ENCODE measurements at regions not wholly inside any gene's neighbourhood (a gene's known extent, or its start where the extent isn't known, plus 50 kb on each side); places are given as distances from the start of the nearest gene placed in this dataset.
"Not testable (repeated sequence)": the region's sequence is repeated elsewhere in the genome, so short reads cannot be mapped to it uniquely, and the experiment has no call there.

DNA sequence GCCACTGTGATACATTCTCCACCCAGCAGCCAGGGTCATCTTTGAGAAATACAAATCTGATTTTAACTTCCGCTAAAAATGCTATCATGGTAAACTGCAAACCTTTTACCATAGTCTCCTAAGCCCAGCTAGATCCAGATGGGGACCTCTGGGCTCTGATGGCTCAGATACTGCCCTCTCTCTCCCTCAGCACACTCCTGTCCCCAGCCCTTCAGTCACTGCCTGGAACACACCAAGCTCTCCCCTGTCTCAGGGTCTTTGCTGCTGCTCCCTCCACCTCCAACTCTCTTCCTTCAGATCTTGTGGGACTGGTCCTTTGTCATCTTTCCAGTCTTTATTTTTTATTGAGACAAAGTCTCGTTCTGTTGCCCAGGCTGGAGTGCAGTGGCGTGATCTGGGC lies 65.1 kb downstream of the SPRY4 start:
- DNase-seq, result no peak
- H3K27ac Mint-ChIP-seq, result peak overlapping the region in 1 of 2 donors; percentile 42
- no peaks in the 10 kb centered on the region for H3K4me1 Mint-ChIP-seq
- H3K4me3 Mint-ChIP-seq, result no peak overlapping the region
- H3K9me3 Mint-ChIP-seq, result peaks cover 5 to 6% of the 10 kb centered on the region in 2 donors
- H3K27me3 Mint-ChIP-seq, result no peaks in the 10 kb centered on the region
- ATAC-seq, result no peak

DNA sequence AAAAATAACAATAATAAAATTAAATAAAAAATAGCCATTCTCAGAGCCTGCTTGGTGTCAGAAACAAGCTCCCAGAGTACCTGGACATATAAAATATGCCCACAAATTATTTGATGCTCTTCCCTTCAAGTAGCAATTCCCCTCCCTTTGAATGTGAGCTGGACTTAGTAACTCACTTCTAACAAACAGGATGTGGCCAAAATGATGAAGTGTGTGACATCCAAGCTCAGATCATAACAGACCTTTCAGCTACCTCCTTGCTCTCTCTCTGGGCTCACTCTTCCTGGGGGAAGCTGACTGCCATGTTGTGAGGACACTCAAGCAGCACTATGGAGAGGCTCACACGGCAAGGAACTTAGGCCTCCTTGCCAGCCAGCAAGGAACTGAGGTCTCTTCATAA lies 69.0 kb downstream of the SPRY4 start:
- Mint-ChIP-seq H3K27ac (no peak overlapping the region), H3K4me3 (no peak overlapping the region), H3K27me3 (no peaks in the 10 kb centered on the region), H3K9me3 (peaks cover 5 to 6% of the 10 kb centered on the region in 2 donors), H3K4me1 (no peaks in the 10 kb centered on the region)
- no peak for ATAC-seq
- DNase-seq, result no peak

DNA sequence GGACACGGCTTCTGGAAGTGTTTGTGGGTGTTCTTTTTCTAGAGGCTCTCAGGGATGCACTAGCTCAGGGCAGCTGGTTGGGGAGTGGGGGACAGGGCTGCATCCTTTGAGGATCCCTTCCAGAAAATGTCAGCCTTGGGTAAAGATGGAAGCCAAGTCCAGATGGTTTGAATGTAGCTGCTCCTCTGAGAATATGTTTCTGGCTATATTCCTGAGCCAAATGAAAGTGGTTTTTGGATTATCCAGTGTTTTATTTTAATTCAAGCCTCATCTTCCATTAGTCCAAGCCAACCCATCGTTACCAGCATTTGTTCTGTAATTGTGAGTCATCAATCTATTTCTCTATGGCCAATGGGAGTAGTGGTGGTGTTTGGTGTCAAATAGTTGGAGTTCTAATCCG lies 70.4 kb downstream of the SPRY4 start:
- no peak for ATAC-seq
- Mint-ChIP-seq H3K9me3 (peaks cover 5 to 6% of the 10 kb centered on the region in 2 donors), H3K4me1 (no peaks in the 10 kb centered on the region), H3K27me3 (no peaks in the 10 kb centered on the region), H3K4me3 (no peak overlapping the region), H3K27ac (no peak overlapping the region)
- DNase-seq, result no peak

DNA sequence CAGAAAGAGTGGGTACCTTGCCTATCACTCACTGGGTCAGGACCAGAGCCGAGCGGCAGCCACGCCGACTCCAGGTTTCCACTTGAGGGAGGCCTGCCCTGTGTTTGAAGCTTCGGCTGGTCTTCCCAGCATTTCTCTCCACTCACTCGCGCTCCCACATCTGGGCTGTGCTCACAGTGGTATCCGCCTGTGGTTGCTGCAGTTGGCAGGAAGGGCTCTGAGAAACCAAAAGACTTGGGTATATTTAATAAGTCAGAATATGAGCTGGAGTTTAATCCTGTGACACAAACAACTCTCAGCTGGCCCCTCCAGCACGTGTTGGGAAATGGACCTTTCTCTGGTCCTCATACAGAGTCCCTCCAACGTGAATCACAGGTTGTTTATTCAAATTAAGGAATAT lies 70.9 kb downstream of the SPRY4 start:
- Mint-ChIP-seq H3K9me3 (peaks cover 5 to 6% of the 10 kb centered on the region in 2 donors), H3K27me3 (no peaks in the 10 kb centered on the region), H3K4me3 (no peak overlapping the region), H3K4me1 (no peaks in the 10 kb centered on the region), H3K27ac (no peak overlapping the region)
- no peak for DNase-seq
- no peak for ATAC-seq

DNA sequence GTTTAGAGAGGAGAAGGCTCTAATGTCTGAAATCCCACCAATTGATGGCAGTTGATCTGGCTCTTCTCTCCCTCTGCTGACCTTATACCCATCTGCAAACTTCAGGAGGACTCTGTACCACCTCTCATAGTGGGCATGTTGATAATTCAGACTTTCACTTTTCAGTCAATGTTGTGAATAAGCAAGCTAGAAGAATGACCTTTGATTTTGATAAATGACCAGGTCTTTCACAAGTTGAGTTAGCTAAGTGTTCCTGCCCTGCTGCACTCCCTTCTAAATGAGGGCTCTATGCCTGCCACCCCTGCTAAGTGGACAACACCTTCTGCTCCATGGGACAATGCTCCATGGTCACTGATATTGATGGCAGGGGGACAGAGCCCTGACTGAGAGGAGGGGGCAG lies 74.7 kb downstream of the SPRY4 start:
- DNase-seq, result no peak
- no peaks in the 10 kb centered on the region for H3K9me3 Mint-ChIP-seq
- no peaks in the 10 kb centered on the region for H3K4me1 Mint-ChIP-seq
- H3K27me3 Mint-ChIP-seq, result no peaks in the 10 kb centered on the region
- no peak for ATAC-seq
- H3K27ac Mint-ChIP-seq, result no peak overlapping the region
- no peak overlapping the region for H3K4me3 Mint-ChIP-seq

DNA sequence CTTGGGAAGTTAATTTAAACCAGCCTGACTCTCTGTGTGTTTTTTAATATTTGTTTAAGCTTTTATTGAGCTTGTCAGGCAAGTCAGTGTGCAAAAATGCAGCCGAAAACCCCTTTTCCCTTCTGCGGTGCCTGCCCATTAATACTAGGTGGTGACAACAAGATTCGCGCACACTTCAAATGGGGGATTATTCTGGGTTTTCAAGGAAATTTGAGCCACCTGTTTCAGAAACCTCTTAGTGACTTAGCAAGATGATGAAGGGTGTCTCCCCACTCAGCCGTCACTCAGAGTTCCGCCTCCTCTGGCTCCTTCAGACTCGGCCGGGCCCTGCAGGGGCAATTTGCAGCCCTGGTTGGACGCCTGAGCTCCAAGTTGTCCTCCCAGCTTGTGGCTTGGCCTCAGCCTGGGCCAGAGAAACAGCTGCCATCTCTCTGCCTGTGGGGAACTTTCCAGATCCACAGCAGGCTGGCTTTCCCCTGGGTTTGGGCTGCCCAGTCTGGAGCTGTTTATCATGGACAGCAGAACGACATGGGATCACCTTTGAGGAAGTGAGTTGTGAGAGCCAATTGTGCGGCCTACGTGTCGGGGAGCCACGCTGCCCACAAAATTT lies 75.9 kb downstream of the SPRY4 start:
- no peak for ATAC-seq
- Mint-ChIP-seq H3K27ac (no peak overlapping the region), H3K27me3 (no peaks in the 10 kb centered on the region), H3K9me3 (no peaks in the 10 kb centered on the region), H3K4me3 (no peak overlapping the region), H3K4me1 (no peaks in the 10 kb centered on the region)
- DNase-seq, result no peak

DNA sequence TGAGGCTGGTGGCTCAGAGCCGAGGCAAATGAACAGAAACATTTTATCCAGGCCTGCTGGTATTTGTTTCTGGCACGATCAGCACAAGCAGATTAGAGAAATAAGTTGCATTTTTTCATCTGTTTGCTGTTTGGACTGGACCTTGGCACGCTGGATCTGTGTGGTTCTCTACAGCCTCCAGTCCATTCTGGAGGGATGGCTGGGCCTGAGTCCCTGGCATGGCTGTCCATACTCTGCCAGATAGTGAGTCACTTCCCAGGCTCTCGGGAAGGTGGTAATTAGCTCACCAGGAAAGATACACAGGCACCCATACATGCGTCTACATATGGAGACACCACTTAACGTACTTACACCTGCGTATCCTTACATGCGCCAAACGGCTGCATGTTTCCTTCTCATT lies 78.6 kb downstream of the SPRY4 start:
- no peak for ATAC-seq
- no peak for DNase-seq
- no peaks in the 10 kb centered on the region for H3K27me3 Mint-ChIP-seq
- H3K4me3 Mint-ChIP-seq, result no peak overlapping the region
- H3K4me1 Mint-ChIP-seq, result no peaks in the 10 kb centered on the region
- H3K27ac Mint-ChIP-seq, result no peak overlapping the region
- H3K9me3 Mint-ChIP-seq, result no peaks in the 10 kb centered on the region

DNA sequence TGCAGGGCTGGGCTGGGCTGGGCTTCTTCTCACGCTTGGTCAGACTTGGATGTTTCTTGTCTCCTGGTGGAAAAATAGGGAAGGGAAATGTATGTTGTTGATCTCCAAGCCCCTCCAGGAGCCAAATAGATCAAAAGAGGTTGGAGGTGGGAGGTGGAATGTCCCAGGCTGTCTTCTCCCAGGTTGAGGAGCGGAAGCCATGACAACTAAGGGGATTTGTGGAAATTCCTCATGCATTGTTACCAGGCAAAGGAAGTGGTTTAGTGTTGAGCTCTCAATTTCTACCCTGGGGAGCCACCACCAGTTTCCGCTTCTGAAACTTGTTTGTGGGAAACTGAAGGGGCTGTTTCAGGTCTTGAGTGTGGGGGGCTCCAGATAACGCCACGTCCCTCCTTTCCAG lies 79.0 kb downstream of the SPRY4 start:
- no peak for DNase-seq
- Mint-ChIP-seq H3K27ac (no peak overlapping the region), H3K9me3 (no peaks in the 10 kb centered on the region), H3K4me1 (no peaks in the 10 kb centered on the region), H3K4me3 (no peak overlapping the region), H3K27me3 (no peaks in the 10 kb centered on the region)
- ATAC-seq, result no peak

DNA sequence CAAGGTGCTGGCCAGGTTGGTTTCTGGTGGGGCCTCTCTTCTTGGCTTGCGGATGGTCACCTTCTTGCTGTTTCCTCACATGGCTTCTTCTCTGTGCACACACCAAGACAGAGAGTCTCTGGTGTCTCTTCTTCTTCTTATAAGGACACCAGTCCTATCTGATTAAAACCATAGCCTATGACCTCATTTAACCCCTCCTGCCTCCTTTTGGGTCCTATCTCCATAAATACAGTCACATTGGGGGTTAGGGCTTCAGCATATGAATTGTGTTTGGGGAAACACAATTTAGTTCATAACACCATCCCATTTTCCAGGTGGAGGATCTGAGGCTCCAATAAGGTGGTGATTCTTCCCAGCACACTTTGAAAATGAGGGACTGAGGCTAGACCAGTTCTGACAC lies 80.4 kb downstream of the SPRY4 start:
- no peaks in the 10 kb centered on the region for H3K4me1 Mint-ChIP-seq
- H3K27ac Mint-ChIP-seq, result no peak overlapping the region
- H3K9me3 Mint-ChIP-seq, result no peaks in the 10 kb centered on the region
- H3K4me3 Mint-ChIP-seq, result no peak overlapping the region
- DNase-seq, result no peak
- ATAC-seq, result no peak
- no peaks in the 10 kb centered on the region for H3K27me3 Mint-ChIP-seq

DNA sequence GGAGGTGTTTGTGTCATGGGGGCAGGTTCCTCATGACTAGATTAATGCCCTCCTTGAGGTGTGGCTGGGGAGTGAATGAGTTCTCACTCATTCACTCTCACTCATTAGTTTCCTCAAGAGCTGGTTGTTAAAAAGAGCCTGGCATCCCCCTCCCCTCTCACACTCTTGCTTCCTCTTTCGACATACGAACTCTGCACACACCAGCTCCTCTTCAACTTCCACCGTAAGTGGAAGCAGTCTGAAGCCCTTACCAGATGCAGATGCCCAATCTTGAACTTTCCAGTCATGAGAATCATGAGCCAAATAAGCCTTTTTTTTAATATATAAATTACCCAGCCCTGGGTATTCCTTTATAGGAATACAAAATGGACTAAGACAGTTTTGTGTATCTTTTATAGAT lies 82.5 kb downstream of the SPRY4 start:
- DNase-seq, result no peak
- Mint-ChIP-seq H3K4me3 (no peak overlapping the region), H3K9me3 (no peaks in the 10 kb centered on the region), H3K4me1 (no peaks in the 10 kb centered on the region), H3K27me3 (no peaks in the 10 kb centered on the region), H3K27ac (no peak overlapping the region)
- ATAC-seq, result no peak

DNA sequence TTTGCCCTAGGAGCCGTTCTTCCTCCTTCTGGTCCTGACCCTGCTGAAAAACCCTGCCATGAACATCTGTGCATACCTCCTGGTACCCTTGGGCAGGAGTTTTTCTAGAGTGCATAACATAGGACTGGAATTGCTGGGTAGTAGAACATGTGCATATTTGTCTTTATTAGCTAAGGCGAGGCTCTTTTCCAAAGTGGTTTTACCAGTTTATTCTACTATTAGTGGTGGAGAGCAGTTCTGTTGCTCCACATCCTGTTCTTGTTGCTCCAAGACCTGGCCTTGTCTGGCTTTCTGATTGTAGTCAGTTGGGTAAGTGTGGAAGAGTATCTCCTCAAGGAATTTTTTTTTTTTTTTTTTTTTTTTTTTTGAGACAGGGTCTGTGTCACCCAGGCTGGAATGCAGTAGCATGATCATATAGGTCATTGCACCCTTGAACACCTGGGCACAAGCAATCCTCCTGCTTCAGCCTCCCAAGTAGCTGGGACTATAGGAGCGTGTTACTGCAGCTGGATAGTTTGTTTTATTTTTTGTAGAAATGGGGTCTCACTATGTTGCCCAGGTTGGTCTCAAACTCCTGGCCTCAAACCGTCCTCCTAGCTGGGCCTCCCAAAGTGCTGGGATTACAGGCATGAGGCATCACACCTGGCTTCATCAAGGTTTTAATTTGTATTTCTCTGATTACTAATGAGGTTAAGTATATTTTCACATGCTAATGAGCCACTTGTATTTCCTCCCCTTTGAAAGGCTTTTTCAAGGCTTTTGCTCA lies 85.2 kb downstream of the SPRY4 start:
- Mint-ChIP-seq H3K9me3 (no peaks in the 10 kb centered on the region), H3K4me3 (no peak overlapping the region)

DNA sequence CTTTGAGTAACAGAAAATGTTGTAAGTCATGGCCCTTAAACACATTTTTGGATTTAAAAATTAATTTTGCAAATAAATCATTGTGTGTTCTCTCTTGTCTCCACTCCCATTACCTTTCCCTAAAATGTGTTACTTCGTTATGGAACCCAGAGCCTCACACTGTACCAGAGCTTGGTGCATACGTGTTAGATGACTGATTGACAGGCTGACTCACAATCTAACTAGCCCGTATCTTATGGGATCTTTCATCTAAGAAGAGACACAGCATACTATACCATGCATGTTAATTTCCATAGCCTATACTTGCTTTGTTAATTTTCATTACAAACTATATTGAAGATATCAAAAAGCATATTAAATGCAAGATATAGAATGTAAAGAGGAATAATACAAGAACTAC lies 87.1 kb downstream of the SPRY4 start:
- Mint-ChIP-seq H3K4me1 (peaks cover 30% of the 10 kb centered on the region), H3K27ac (peak overlapping the region in 1 of 2 donors; percentile 35), H3K4me3 (no peak overlapping the region), H3K27me3 (peaks cover 24% of the 10 kb centered on the region), H3K9me3 (peaks cover 0 to 3% of the 10 kb centered on the region in 2 donors)
- DNase-seq, result no peak
- ATAC-seq, result no peak

More for the DNA sequence above, 85.2 kb downstream of the SPRY4 start:
- Mint-ChIP-seq H3K27ac (no peak overlapping the region), H3K27me3 (peaks cover 17% of the 10 kb centered on the region), H3K4me1 (peaks cover 17% of the 10 kb centered on the region)
- no peak for DNase-seq
- ATAC-seq, result no peak

DNA sequence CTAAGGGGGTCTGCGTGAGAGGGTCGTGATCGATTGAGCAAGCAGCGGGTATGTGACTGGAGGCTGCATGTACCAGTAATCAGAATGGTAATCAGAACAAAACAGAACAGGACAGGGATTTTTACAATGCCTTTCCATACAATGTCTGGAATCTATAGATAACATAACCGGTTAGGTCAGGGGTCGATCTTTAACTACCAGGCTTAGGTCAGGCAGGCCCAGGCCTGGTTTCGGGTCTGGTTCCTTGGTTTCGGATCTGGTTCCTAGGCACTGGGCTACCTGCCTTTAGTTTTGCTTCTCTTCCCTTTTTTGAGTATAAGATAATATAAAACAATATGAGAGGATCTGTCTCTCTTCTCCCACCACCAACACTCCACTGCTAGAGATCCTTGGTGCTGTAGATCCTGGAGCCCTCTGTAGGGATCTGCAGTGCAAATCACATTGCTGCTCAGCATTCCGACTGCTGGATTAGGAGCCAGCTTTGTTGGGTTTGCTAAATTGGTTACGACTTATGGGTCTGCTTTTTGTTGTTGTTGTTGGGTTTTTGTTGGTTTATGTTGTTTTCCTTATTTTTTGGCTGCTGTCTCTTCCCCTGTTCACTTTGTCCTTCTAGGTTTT lies 88.0 kb downstream of the SPRY4 start:
- not testable (repeated sequence) for ATAC-seq, H3K27ac Mint-ChIP-seq, H3K4me3 Mint-ChIP-seq, DNase-seq, H3K9me3 Mint-ChIP-seq
- Mint-ChIP-seq H3K4me1 (peaks cover 30% of the 10 kb centered on the region), H3K27me3 (peaks cover 24% of the 10 kb centered on the region)

DNA sequence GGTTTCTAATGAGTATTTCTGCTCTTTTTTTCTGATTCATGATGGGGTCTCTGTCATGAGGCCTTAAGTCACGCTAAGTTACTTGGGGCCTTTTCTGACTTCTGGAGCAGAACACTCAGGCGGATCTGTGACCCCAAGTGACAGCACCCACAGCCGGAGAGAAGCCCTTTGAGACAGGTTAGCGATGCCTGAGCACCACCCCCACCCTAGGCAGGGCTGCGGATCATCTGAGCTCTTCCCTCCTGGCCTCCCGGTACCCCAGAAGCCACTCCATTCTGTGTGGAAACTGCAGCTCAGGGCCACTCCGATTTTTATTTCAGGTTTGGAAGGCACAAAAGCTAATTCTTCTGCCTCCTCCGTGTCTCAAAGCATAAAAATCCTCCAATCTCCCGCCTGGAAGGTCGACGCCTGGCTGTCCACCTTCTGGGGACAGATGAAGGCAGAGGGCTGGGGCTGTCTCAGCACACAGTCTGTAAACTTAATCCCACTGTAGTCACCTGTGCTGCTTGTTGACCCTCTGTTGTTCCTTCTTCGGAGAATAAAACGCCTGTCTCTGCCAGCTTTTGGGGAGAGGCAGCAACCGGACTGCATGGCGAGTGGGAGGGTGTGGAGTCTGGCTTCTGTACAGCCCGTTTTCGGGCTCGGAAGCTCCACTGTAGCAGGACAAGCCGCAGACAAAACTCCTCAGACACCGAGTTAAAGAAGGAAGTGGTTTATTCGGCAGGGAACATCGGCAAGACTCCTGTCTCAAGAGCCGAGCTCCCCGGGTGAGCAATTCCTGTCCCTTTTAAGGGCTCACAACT lies 88.8 kb downstream of the SPRY4 start:
- Mint-ChIP-seq H3K27me3 (peaks cover 24% of the 10 kb centered on the region), H3K9me3 (peaks cover 0 to 3% of the 10 kb centered on the region in 2 donors), H3K4me3 (no peak overlapping the region), H3K4me1 (peaks cover 30% of the 10 kb centered on the region), H3K27ac (no peak overlapping the region)
- DNase-seq (no peak), ATAC-seq (no peak)

DNA sequence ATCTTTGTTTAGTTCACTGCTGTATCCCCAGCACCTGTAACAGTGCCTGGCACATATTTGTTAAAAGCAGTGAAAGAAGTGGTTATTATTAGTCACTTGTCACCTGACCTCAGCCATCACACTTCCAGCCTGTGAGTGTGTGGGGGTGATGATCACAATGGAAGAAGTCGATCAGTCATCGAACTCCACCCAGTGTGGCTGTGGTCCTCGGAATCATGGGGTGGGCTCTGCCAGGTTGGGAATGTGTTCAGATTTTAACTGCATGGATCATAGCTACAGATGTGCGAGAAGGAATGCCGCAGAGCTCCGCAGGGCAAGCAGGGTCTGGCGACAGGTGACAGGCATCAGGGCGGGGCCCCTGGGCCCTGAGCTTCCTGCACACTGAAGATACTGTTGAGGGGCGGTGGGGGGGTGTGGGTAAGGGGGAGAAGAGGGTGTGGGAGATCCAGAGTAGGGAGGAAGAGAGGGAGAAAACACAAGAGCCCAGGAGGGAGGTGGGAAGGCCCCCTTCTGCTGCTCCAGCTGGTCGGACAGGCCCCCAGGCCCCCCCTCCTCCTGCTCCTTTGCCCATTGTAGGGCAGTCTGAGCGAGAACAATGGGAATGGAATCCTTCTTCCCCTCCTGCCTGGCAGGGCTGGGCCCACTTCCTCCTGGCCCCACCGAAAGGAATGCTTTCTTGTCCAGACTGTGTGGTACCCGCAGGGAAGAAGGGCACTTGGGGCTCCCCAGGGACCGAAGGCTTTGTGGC lies 89.6 kb downstream of the SPRY4 start:
- peak overlapping the region; percentile 78 to 95 for H3K27ac Mint-ChIP-seq
- ATAC-seq (peak; percentile 91), DNase-seq (peak in 1 of 2 donors; percentile 16)
- H3K27me3 Mint-ChIP-seq, result peaks cover 24% of the 10 kb centered on the region
- H3K4me3 Mint-ChIP-seq, result peak overlapping the region in 1 of 2 donors; percentile 75
- peaks cover 0 to 3% of the 10 kb centered on the region in 2 donors for H3K9me3 Mint-ChIP-seq
- peaks cover 30% of the 10 kb centered on the region for H3K4me1 Mint-ChIP-seq

Measured in stimulated activated naive CD8-positive, alpha-beta T cell treated with anti-CD3 and anti-CD28 coated beads, Interleukin-15, amount 100 ng/mL, for 72 hours (primary cell).